NCI-H1436 treated with DMSO at 0.1 percent for 48 hours (cell line): ENCODE measurements at regions not wholly inside any gene's neighbourhood (a gene's known extent, or its start where the extent isn't known, plus 50 kb on each side); places are given as distances from the start of the nearest gene placed in this dataset.

Source experiments
- DNase-seq: peaks from one replicate; lab custom pipeline; 2025; lab: John Stamatoyannopoulos, UW

- peak; percentile 18 for DNase-seq
Measured at GRCh38 chr16:55944377-55944802, 69.2 kb upstream of the CES5A start.

- DNase-seq: no peak
Measured at GRCh38 chr16:55943267-55943666, 68.1 kb upstream of the CES5A start.

GRCh38 chr16:55942821-55943220 lies 67.6 kb upstream of the CES5A start:
- DNase-seq: no peak

GRCh38 chr16:55941552-55941951 lies 66.4 kb upstream of the CES5A start:
- DNase-seq: no peak

- no peak for DNase-seq
Measured at GRCh38 chr16:55938126-55938525, 63.0 kb upstream of the CES5A start.

- DNase-seq: no peak
Measured at GRCh38 chr16:55933038-55933437, 57.9 kb upstream of the CES5A start.

GRCh38 chr16:55930036-55930435 lies 54.9 kb upstream of the CES5A start:
- DNase-seq: no peak

- DNase-seq: no peak
Measured at GRCh38 chr16:55929181-55929580, 54.0 kb upstream of the CES5A start.

GRCh38 chr16:55925242-55925641 lies 50.1 kb upstream of the CES5A start:
- no peak for DNase-seq
